ENCODE measurements at regions not wholly inside any gene's neighbourhood (a gene's known extent, or its start where the extent isn't known, plus 50 kb on each side); places are given as distances from the start of the nearest gene placed in this dataset.

DNA sequence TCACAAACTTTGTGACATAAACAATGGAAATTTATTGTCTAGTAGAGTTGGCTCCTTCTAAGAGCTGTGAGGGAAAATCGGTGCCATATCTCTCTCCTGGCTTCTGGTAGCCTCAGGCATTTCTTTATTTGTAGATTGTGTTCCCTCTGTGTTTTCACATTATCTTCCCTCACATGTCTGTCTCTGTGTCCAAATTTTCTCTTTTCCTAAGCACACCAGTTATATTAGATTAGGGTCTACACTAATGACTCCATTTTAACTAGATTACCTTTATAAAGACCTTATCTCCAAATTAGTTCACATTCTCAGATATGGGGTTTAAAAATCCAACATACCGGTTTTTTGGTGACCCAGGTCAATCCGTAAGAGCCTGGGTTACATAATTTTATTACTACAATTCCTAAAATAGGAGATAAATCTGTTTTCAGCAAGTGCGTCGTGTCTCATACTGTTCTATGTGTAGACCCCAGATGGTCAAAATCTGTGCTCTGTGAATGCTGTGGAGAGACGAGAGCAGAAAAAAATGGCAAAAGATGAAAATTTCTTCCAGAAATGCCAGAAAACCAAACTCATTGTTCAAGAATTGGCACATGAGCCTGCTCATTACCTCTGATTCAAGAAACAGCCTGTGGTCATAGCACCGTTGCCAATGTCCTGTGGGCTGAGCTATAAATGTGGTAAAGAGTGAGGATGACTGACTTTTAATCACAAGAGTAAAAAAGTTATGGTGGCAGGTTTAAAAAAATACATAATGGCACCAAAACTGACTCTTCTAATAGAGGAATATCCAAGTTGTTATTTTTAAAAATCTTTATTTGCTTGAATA, 574.7 kb downstream of the PCDH7 start:
- no peaks in the 10 kb centered on the region for H3K27me3 ChIP-seq
- ATAC-seq, result no peak
- TF ChIP-seq, protein P1, sequence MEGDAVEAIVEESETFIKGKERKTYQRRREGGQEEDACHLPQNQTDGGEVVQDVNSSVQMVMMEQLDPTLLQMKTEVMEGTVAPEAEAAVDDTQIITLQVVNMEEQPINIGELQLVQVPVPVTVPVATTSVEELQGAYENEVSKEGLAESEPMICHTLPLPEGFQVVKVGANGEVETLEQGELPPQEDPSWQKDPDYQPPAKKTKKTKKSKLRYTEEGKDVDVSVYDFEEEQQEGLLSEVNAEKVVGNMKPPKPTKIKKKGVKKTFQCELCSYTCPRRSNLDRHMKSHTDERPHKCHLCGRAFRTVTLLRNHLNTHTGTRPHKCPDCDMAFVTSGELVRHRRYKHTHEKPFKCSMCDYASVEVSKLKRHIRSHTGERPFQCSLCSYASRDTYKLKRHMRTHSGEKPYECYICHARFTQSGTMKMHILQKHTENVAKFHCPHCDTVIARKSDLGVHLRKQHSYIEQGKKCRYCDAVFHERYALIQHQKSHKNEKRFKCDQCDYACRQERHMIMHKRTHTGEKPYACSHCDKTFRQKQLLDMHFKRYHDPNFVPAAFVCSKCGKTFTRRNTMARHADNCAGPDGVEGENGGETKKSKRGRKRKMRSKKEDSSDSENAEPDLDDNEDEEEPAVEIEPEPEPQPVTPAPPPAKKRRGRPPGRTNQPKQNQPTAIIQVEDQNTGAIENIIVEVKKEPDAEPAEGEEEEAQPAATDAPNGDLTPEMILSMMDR (IDR thresholded peaks at IDR 0.05), result no peak
- H3K4me3 ChIP-seq, result no peak overlapping the region
- intact Hi-C loops (cut with DNase I), result no loop called here
- no peak overlapping the region for H3K27ac ChIP-seq
- no peak for DNase-seq
- H3K36me3 ChIP-seq, result no peaks in the 10 kb centered on the region
- H3K9me3 ChIP-seq, result no peaks in the 10 kb centered on the region
- H3K4me1 ChIP-seq, result no peaks in the 10 kb centered on the region

- intact Hi-C loops (cut with DNase I), result no loop called here
- H3K36me3 ChIP-seq, result no peaks in the 10 kb centered on the region
Observed at GRCh38 chr4:31298737-31299136, 578.6 kb downstream of the PCDH7 start.

GRCh38 chr4:31307029-31307428, 586.9 kb downstream of the PCDH7 start:
- Histone ChIP-seq H3K4me3 (no peak overlapping the region), H3K9me3 (no peaks in the 10 kb centered on the region), H3K27ac (no peak overlapping the region), H3K27me3 (no peaks in the 10 kb centered on the region), H3K36me3 (no peaks in the 10 kb centered on the region), H3K4me1 (no peaks in the 10 kb centered on the region)
- intact Hi-C loops (cut with DNase I), result no loop called here
- ATAC-seq (no peak), DNase-seq (no peak)
- TF ChIP-seq, protein P1 (IDR thresholded peaks at IDR 0.05), result no peak

More at GRCh38 chr4:31298737-31299136, 578.6 kb downstream of the PCDH7 start:
- no peaks in the 10 kb centered on the region for H3K4me1 ChIP-seq
- no peak overlapping the region for H3K27ac ChIP-seq
- H3K4me3 ChIP-seq, result no peak overlapping the region
- no peaks in the 10 kb centered on the region for H3K9me3 ChIP-seq
- ATAC-seq, result no peak
- no peak for DNase-seq
- TF ChIP-seq, protein P1 (IDR thresholded peaks at IDR 0.05), result no peak
- no peaks in the 10 kb centered on the region for H3K27me3 ChIP-seq

GRCh38 chr4:31324814-31325213, 604.6 kb downstream of the PCDH7 start:
- ATAC-seq (no peak), DNase-seq (no peak)
- Histone ChIP-seq H3K4me1 (no peaks in the 10 kb centered on the region), H3K9me3 (no peaks in the 10 kb centered on the region), H3K4me3 (no peak overlapping the region), H3K36me3 (no peaks in the 10 kb centered on the region), H3K27ac (no peak overlapping the region), H3K27me3 (no peaks in the 10 kb centered on the region)
- TF ChIP-seq, protein P1 (IDR thresholded peaks at IDR 0.05), result no peak
- intact Hi-C loops (cut with DNase I), result no loop called here

DNA sequence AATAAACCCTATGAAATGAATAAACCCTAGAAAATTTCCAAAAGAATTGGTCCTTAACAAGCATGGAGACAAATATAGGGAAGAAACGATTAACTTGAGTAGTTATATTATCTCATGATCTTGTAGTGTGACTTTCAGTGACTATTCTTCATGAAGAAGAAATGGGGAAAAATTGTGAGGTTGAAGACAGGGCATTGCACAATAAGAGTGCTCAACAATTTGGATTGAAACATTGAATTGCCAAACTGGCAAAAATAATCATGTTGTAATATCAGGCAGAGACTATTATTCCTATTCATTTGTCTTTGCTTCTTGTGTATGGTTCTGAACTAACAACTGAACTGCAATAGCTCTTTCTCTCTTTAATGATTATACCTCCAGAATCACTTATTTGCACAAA, 605.1 kb downstream of the PCDH7 start:
- H3K4me3 ChIP-seq, result no peak overlapping the region
- intact Hi-C loops (cut with DNase I), result no loop called here
- H3K27ac ChIP-seq, result no peak overlapping the region
- no peaks in the 10 kb centered on the region for H3K4me1 ChIP-seq
- DNase-seq (no peak), ATAC-seq (no peak)
- TF ChIP-seq, protein P1 (IDR thresholded peaks at IDR 0.05), result no peak
- H3K9me3 ChIP-seq, result no peaks in the 10 kb centered on the region
- no peaks in the 10 kb centered on the region for H3K27me3 ChIP-seq
- no peaks in the 10 kb centered on the region for H3K36me3 ChIP-seq
